H1 (cell line): ENCODE measurements at regions not wholly inside any gene's neighbourhood (a gene's known extent, or its start where the extent isn't known, plus 50 kb on each side); places are given as distances from the start of the nearest gene placed in this dataset.

ENCODE experiments used
- CTCF ChIA-PET: fragments of 300-600 bp; sonication (Branson Sonifier 250); formaldehyde crosslinking; loops from one replicate; lab custom pipeline; 2021; ENCODE audit not compliant: partially characterized antibody; lab: Charles Lee
- POLR2A ChIA-PET: fragments of 300-600 bp; sonication (Branson Sonifier 250); formaldehyde crosslinking; loops from one replicate; lab custom pipeline; 2021; ENCODE audit warnings: inconsistent platforms; ENCODE audit not compliant: partially characterized antibody; lab: Charles Lee
- DNase-seq, 2 experiments: peaks; one replicate each; pipeline versions ENCODE4 v3.0.0 to v3.0.0-alpha.2; 2010 to 2022; ENCODE audit warnings: low spot score in 2 of 2, low read depth in 1 of 2, mixed read lengths in 1 of 2
- FAIRE-seq: peaks from 2 replicates; lab custom pipeline; 2011; peaks lifted over from hg19 to GRCh38; lab: Jason Lieb, UNC
- H2AFZ ChIP-seq: 2 replicates; pipeline ENCODE4 v1.8.1; 2012; ENCODE audit warnings: low read length, inconsistent platforms
- H2AK5ac ChIP-seq: 2 replicates; pipeline ENCODE4 v1.6.1; 2013; ENCODE audit warnings: low read depth, low read length
- H2BK120ac ChIP-seq: replicated peaks from 2 replicates; pipeline ENCODE3; 2013; ENCODE audit warnings: low read depth, low read length, inconsistent platforms
- H2BK12ac ChIP-seq: 2 replicates; pipeline ENCODE4 v1.6.1; 2013; ENCODE audit warnings: low read depth, low read length
- H2BK15ac ChIP-seq: 2 replicates; pipeline ENCODE4 v1.6.1; 2013; ENCODE audit warnings: low read length
- H2BK20ac ChIP-seq: 2 replicates; pipeline ENCODE4 v1.6.1; 2013; ENCODE audit warnings: low read length
- H2BK5ac ChIP-seq: 2 replicates; pipeline ENCODE4 v1.6.1; 2013; ENCODE audit warnings: low read depth, low read length
- H3K14ac ChIP-seq: 2 replicates; pipeline ENCODE4 v1.6.1; 2013; ENCODE audit warnings: inconsistent platforms; ENCODE audit not compliant: insufficient read length
- H3K18ac ChIP-seq: 2 replicates; pipeline ENCODE4 v1.6.1; 2013; ENCODE audit warnings: low read length; ENCODE audit errors: extremely low read depth
- H3K23ac ChIP-seq: 2 replicates; pipeline ENCODE4 v1.6.1; 2013; ENCODE audit warnings: inconsistent platforms; ENCODE audit not compliant: insufficient read length
- H3K23me2 ChIP-seq: 2 replicates; pipeline ENCODE4 v1.6.1; 2013; ENCODE audit warnings: low read depth, low read length
- H3K27ac ChIP-seq: 2 replicates; pipeline ENCODE4 v1.6.1; 2011; ENCODE audit warnings: low read depth, low read length, inconsistent platforms
- H3K27me3 ChIP-seq, 4 experiments: replicated peaks in 1 of 4; 1 replicate in 1 of 4; 2 replicates in 3 of 4; pipeline versions ENCODE4 v1.6.1 to v1.8.1; 2011 to 2013; ENCODE audit warnings: low read length in 3 of 4, mild to moderate bottlenecking in 3 of 4, inconsistent platforms in 2 of 4, mixed read lengths in 2 of 4, moderate library complexity in 1 of 4; ENCODE audit not compliant: control insufficient read depth in 3 of 4, insufficient read depth in 3 of 4; ENCODE audit errors: extremely low read depth in 1 of 4
- H3K36me3 ChIP-seq, 4 experiments: 2 replicates each; pipeline versions ENCODE4 v1.6.1 to v1.8.1; 2011 to 2013; ENCODE audit warnings: mild to moderate bottlenecking in 4 of 4, low read length in 3 of 4, moderate library complexity in 2 of 4, control low read depth in 1 of 4, inconsistent platforms in 1 of 4; ENCODE audit not compliant: insufficient read depth in 4 of 4, control insufficient read depth in 2 of 4
- H3K4ac ChIP-seq: replicated peaks from 2 replicates; pipeline ENCODE3; 2013; ENCODE audit warnings: low read length, low read depth, mixed read lengths, inconsistent platforms; ENCODE audit not compliant: insufficient read length
- H3K4me1 ChIP-seq, 4 experiments: replicated peaks in 1 of 4; 1 replicate in 1 of 4; 2 replicates in 3 of 4; pipeline versions ENCODE4 v1.6.1 to v1.8.1; 2011 to 2013; ENCODE audit warnings: low read length in 3 of 4, inconsistent platforms in 2 of 4, mixed read lengths in 1 of 4; ENCODE audit not compliant: insufficient read depth in 4 of 4, control insufficient read depth in 3 of 4
- H3K4me2 ChIP-seq, 2 experiments: 2 replicates each; pipeline versions ENCODE4 v1.6.1 to v1.8.1; 2011 to 2013; ENCODE audit warnings: low read depth in 2 of 2, low read length in 2 of 2, control low read depth in 1 of 2, inconsistent platforms in 1 of 2, mild to moderate bottlenecking in 1 of 2; ENCODE audit not compliant: insufficient read depth in 1 of 2
- H3K4me3 ChIP-seq, 4 experiments: fragments of 200-600, 300-600 bp in 1 of 4; sonication (generic), shearing (Covaris generic), sonication (Bioruptor Twin) in 1 of 4; 2 replicates each; pipeline versions ENCODE4 v1.5.1 to v1.8.1; 2011 to 2016; ENCODE audit warnings: low read length in 4 of 4, low read depth in 3 of 4, control low read depth in 2 of 4, inconsistent platforms in 2 of 4, mild to moderate bottlenecking in 2 of 4, mixed read lengths in 1 of 4, moderate library complexity in 1 of 4; ENCODE audit not compliant: insufficient read depth in 2 of 4; ENCODE audit errors: extremely low read depth in 1 of 4
- H3K56ac ChIP-seq: replicated peaks from 2 replicates; pipeline ENCODE3; 2013; ENCODE audit warnings: low read depth, mild to moderate bottlenecking, mixed read lengths, low read length, inconsistent platforms; ENCODE audit not compliant: insufficient read length
- H3K79me1 ChIP-seq: 2 replicates; pipeline ENCODE4 v1.6.1; 2013; ENCODE audit warnings: low read depth, low read length, control low read depth
- H3K79me2 ChIP-seq, 2 experiments: 2 replicates each; pipeline versions ENCODE4 v1.6.1 to v1.8.1; 2012 to 2013; ENCODE audit warnings: low read length in 2 of 2, mild to moderate bottlenecking in 2 of 2, inconsistent platforms in 1 of 2; ENCODE audit not compliant: insufficient read depth in 2 of 2, control insufficient read depth in 1 of 2
- H3K9ac ChIP-seq, 4 experiments: replicated peaks in 1 of 4; 1 replicate in 1 of 4; 2 replicates in 3 of 4; pipeline versions ENCODE4 v1.6.1 to v1.8.1; 2011 to 2013; ENCODE audit warnings: low read depth in 3 of 4, low read length in 3 of 4, control low read depth in 2 of 4, mild to moderate bottlenecking in 2 of 4, moderate library complexity in 2 of 4, inconsistent platforms in 1 of 4; ENCODE audit errors: extremely low read depth in 1 of 4
- H3K9me3 ChIP-seq, 2 experiments: 2 replicates each; pipeline versions ENCODE4 v1.6.1 to v1.8.1; 2012 to 2013; ENCODE audit warnings: mild to moderate bottlenecking in 2 of 2, moderate library complexity in 2 of 2, control low read depth in 1 of 2, inconsistent platforms in 1 of 2, low read depth in 1 of 2, low read length in 1 of 2, mixed read lengths in 1 of 2; ENCODE audit not compliant: insufficient read depth in 2 of 2
- H4K20me1 ChIP-seq, 2 experiments: replicated peaks in 1 of 2; 2 replicates each; pipeline versions ENCODE3 to v1.8.1; 2011 to 2013; ENCODE audit warnings: inconsistent platforms in 2 of 2, low read length in 2 of 2, mild to moderate bottlenecking in 1 of 2; ENCODE audit not compliant: insufficient read depth in 2 of 2, control insufficient read depth in 1 of 2
- H4K5ac ChIP-seq: 2 replicates; pipeline ENCODE4 v1.6.1; 2013; ENCODE audit warnings: low read length, low read depth, mixed read lengths, inconsistent platforms; ENCODE audit not compliant: insufficient read length
- H4K8ac ChIP-seq: 2 replicates; pipeline ENCODE4 v1.8.0; 2013; ENCODE audit warnings: mild to moderate bottlenecking, moderate library complexity, low read length, inconsistent platforms; ENCODE audit not compliant: insufficient read depth; ENCODE audit errors: extremely low read depth
- H4K91ac ChIP-seq: replicated peaks from 2 replicates; pipeline ENCODE3; 2013; ENCODE audit warnings: low read length, mixed read lengths, inconsistent platforms; ENCODE audit not compliant: insufficient read length
- ATF3 ChIP-seq: IDR thresholded peaks from 2 replicates; pipeline ENCODE4 v1.6.1; 2011; ENCODE audit warnings: low read depth, mild to moderate bottlenecking, low read length; ENCODE audit not compliant: insufficient read depth
- CBX5 ChIP-seq: fragments of 300-800, 300-1000 bp; sonication (generic); IDR thresholded peaks from 2 replicates; pipeline ENCODE4 v1.7.1; 2016; ENCODE audit warnings: antibody characterized with exemption, low read length, low read depth
- E2F6 ChIP-seq: IDR thresholded peaks from 2 replicates; pipeline ENCODE4 v1.6.1; 2012; ENCODE audit warnings: inconsistent platforms
- SAP30 ChIP-seq: fragments of 300-600 bp; sonication (generic); IDR thresholded peaks from 2 replicates; pipeline ENCODE4 v1.7.1; 2012; ENCODE audit warnings: low read length, moderate library complexity, mild to moderate bottlenecking, inconsistent platforms; ENCODE audit not compliant: insufficient read depth, insufficient replicate concordance
- SIN3A ChIP-seq, 2 experiments: IDR thresholded peaks in 1 of 2; conservative IDR thresholded peaks in 1 of 2; 2 replicates each; pipeline ENCODE4 v1.6.1; 2011 to 2012; ENCODE audit warnings: low read length in 2 of 2, improper control_type of control experiment in 1 of 2, low read depth in 1 of 2, mild to moderate bottlenecking in 1 of 2
- SUZ12 ChIP-seq: fragments of 200-600 bp; sonication (generic); IDR thresholded peaks from 2 replicates; pipeline ENCODE4 v1.6.1; 2012; ENCODE audit warnings: mild to moderate bottlenecking, inconsistent platforms, low read length, moderate library complexity, mixed read lengths
- TAF7 ChIP-seq: optimal IDR thresholded peaks from 2 replicates; pipeline ENCODE3; 2011; ENCODE audit warnings: low read depth, mild to moderate bottlenecking, inconsistent platforms, low read length, moderate library complexity, borderline replicate concordance
- TCF12 ChIP-seq: IDR thresholded peaks from 2 replicates; pipeline ENCODE4 v1.6.1; 2011; ENCODE audit warnings: low read depth, mild to moderate bottlenecking, low read length
- WGBS, 2 experiments: shearing (Covaris generic) in 1 of 2; methylation state at CpG; one replicate each; pipeline versions ENCODE4 v1.1.6 to v1.1.7; 2013 to 2015; ENCODE audit warnings: low lambda C conversion rate in 2 of 2, mixed read lengths in 2 of 2, inconsistent platforms in 1 of 2, low coverage in 1 of 2, missing lambda C conversion rate in 1 of 2; ENCODE audit not compliant: insufficient replicate concordance in 2 of 2, insufficient coverage in 1 of 2, insufficient read length in 1 of 2; ENCODE audit errors: extremely low coverage in 1 of 2, missing lambda C conversion rate in 1 of 2; 5-methylcytosine and 5-hydroxymethylcytosine counted together

- H3K79me1 ChIP-seq: no peaks in the 10 kb centered on the region
- no peak for FAIRE-seq
- no peak overlapping the region for H3K4ac ChIP-seq
- H3K23me2 ChIP-seq: peaks cover 2% of the 10 kb centered on the region; the same call in 1 of the 2 replicates
- H3K14ac ChIP-seq: no peak overlapping the region
- no peak overlapping the region for H4K8ac ChIP-seq
- no peaks in the 10 kb centered on the region for H4K20me1 ChIP-seq
- no peaks in the 10 kb centered on the region for H3K27me3 ChIP-seq
- H3K56ac ChIP-seq: no peak overlapping the region
- no peak overlapping the region for H2BK5ac ChIP-seq
- no peak overlapping the region for H3K4me2 ChIP-seq
- no peak overlapping the region for H3K9ac ChIP-seq
- H2BK20ac ChIP-seq: no peak overlapping the region
- no peak overlapping the region for H4K5ac ChIP-seq
- H2BK120ac ChIP-seq: no peak overlapping the region
- no peaks in the 10 kb centered on the region; a peak in 1 of 7 replicates for H3K4me1 ChIP-seq
- H4K91ac ChIP-seq: no peak overlapping the region
- H3K4me3 ChIP-seq: no peak overlapping the region
- H2AFZ ChIP-seq: no peak overlapping the region
- H2BK15ac ChIP-seq: no peak overlapping the region
- H3K79me2 ChIP-seq: no peaks in the 10 kb centered on the region
- no peak overlapping the region for H3K27ac ChIP-seq
- H2AK5ac ChIP-seq: no peak overlapping the region
- no peaks in the 10 kb centered on the region for H3K36me3 ChIP-seq
- ChIA-PET POLR2A (no interaction called here), CTCF (no interaction called here)
- no peaks in the 10 kb centered on the region for H3K9me3 ChIP-seq
- DNase-seq: no peak
- WGBS, 2 experiments: 92% methylated on average over 2 of the region's 2 CpGs; no CpG with 5 or more reads in 1 of the 2 experiments
- TF ChIP-seq ATF3 (no peak), E2F6 (no peak), CBX5 (no peak), TCF12 (no peak), SUZ12 (no peak), SAP30 (no peak), TAF7 (no peak), SIN3A (conservative IDR thresholded peaks at IDR 0.05 in 1 of 2, IDR thresholded peaks at IDR 0.05 in 1 of 2; ENCODE audit: low read depth in 1 of 2, low read length in 2 of 2) (no peak)
- no peak overlapping the region for H2BK12ac ChIP-seq
- no peak overlapping the region for H3K23ac ChIP-seq
- H3K18ac ChIP-seq: no peak overlapping the region
These were observed 198.1 kb upstream of the CSNK1A1L start for GRCh38 chr13:37303606-37304005.
